Sigmoid colon (tissue), 3 donors: ENCODE measurements at regions not wholly inside any gene's neighbourhood (a gene's known extent, or its start where the extent isn't known, plus 50 kb on each side); places are given as distances from the start of the nearest gene placed in this dataset.

Source experiments
- CTCF ChIP-seq, 4 experiments: fragments of 450-650 bp in 3 of 4; fragments of 200-600 bp in 1 of 4; IDR thresholded peaks; one replicate each; pipeline ENCODE4 v1.5.1; 2016 to 2019; ENCODE audit warnings: antibody characterized with exemption in 4 of 4, mild to moderate bottlenecking in 3 of 4, moderate library complexity in 2 of 4
- POLR2A ChIP-seq, 2 donors: fragments of 450-650 bp; IDR thresholded peaks; one replicate each; pipeline ENCODE4 v1.6.1; 2016; ENCODE audit warnings: antibody characterized with exemption in 2 of 2, mild to moderate bottlenecking in 2 of 2, moderate library complexity in 2 of 2

GRCh38 chr1:218571491-218571890 lies 226.4 kb downstream of the TGFB2 start:
- TF ChIP-seq CTCF (IDR thresholded peaks at IDR 0.05) (no peak), POLR2A (IDR thresholded peaks at IDR 0.05) (no peak)
